NB4 (cell line): ENCODE measurements at regions not wholly inside any gene's neighbourhood (a gene's known extent, or its start where the extent isn't known, plus 50 kb on each side); places are given as distances from the start of the nearest gene placed in this dataset.

ENCODE experiments used
- CTCF ChIP-seq: IDR thresholded peaks from one replicate; pipeline ENCODE4 v1.5.1; 2012; ENCODE audit warnings: low read depth, low read length
- MAX ChIP-seq: IDR thresholded peaks from 2 replicates; pipeline ENCODE4 v1.6.1; 2011; ENCODE audit warnings: low read depth, low read length
- POLR2A ChIP-seq: IDR thresholded peaks from 2 replicates; pipeline ENCODE4 v1.6.1; 2011; ENCODE audit warnings: mild to moderate bottlenecking; ENCODE audit not compliant: insufficient read length; ENCODE audit errors: extremely low read depth

- TF ChIP-seq CTCF (no peak), POLR2A (no peak), MAX (no peak)
Measured at GRCh38 chr15:66996094-66996493, 69.3 kb upstream of the SMAD3 start.
